KMS-11 (cell line): ENCODE measurements at regions not wholly inside any gene's neighbourhood (a gene's known extent, or its start where the extent isn't known, plus 50 kb on each side); places are given as distances from the start of the nearest gene placed in this dataset.

ENCODE experiments used
- H2AFZ ChIP-seq: fragments of 200-600 bp; sonication (generic); 2 replicates; pipeline ENCODE4 v1.6.1; 2016; ENCODE audit warnings: antibody characterized with exemption, mixed run types, low read depth
- H3K27ac ChIP-seq: fragments of 200-600 bp; sonication (generic); 2 replicates; pipeline ENCODE4 v1.6.1; 2016; ENCODE audit warnings: mild to moderate bottlenecking, mixed run types
- H3K27me3 ChIP-seq: fragments of 200-600 bp; sonication (generic); 2 replicates; pipeline ENCODE4 v1.6.1; 2017; ENCODE audit warnings: mild to moderate bottlenecking, low read depth, mixed run types, moderate library complexity; ENCODE audit not compliant: insufficient read depth
- H3K36me3 ChIP-seq: fragments of 200-600 bp; sonication (generic); 2 replicates; pipeline ENCODE4 v1.6.1; 2017; ENCODE audit warnings: mild to moderate bottlenecking, mixed run types; ENCODE audit not compliant: insufficient read depth
- H3K4me1 ChIP-seq: fragments of 200-600 bp; sonication (generic); 2 replicates; pipeline ENCODE4 v1.6.1; 2016; ENCODE audit warnings: mild to moderate bottlenecking, low read depth, mixed run types; ENCODE audit not compliant: poor library complexity, severe bottlenecking
- H3K4me2 ChIP-seq: fragments of 200-600 bp; sonication (generic); 2 replicates; pipeline ENCODE4 v1.7.0; 2016; ENCODE audit warnings: mild to moderate bottlenecking, mixed run types
- H3K4me3 ChIP-seq: fragments of 200-600 bp; sonication (generic); IDR thresholded peaks from 2 replicates; pipeline ENCODE4 v1.6.1; 2017; ENCODE audit warnings: low read depth, low read length, mixed read lengths; ENCODE audit not compliant: insufficient read depth
- H3K79me2 ChIP-seq: fragments of 200-600 bp; sonication (generic); 2 replicates; pipeline ENCODE4 v1.6.1; 2016; ENCODE audit warnings: low read depth, mixed run types; ENCODE audit not compliant: insufficient read depth
- H3K9ac ChIP-seq: fragments of 200-600 bp; sonication (generic); 2 replicates; pipeline ENCODE4 v1.6.1; 2016; ENCODE audit warnings: mild to moderate bottlenecking, mixed run types
- H4K20me1 ChIP-seq: fragments of 200-600 bp; sonication (generic); 2 replicates; pipeline ENCODE4 v1.6.1; 2016; ENCODE audit warnings: mild to moderate bottlenecking, mixed run types; ENCODE audit not compliant: insufficient read depth
- CTCF ChIP-seq: fragments of 200-600 bp; sonication (generic); conservative IDR thresholded peaks from 2 replicates; pipeline ENCODE4 v1.6.1; 2017; ENCODE audit warnings: low read depth, mild to moderate bottlenecking, antibody characterized with exemption, low read length, moderate library complexity, mixed read lengths

GRCh38 chr11:87970762-87971161 is 204.5 kb downstream of the RAB38 start:
- no peak for TF ChIP-seq CTCF
- H3K27me3 ChIP-seq: no peaks in the 10 kb centered on the region
- H3K79me2 ChIP-seq: no peaks in the 10 kb centered on the region
- no peaks in the 10 kb centered on the region for H3K4me1 ChIP-seq
- H3K4me3 ChIP-seq: no peak overlapping the region
- H3K27ac ChIP-seq: no peak overlapping the region
- H4K20me1 ChIP-seq: no peaks in the 10 kb centered on the region
- no peaks in the 10 kb centered on the region for H3K36me3 ChIP-seq
- no peak overlapping the region for H3K4me2 ChIP-seq
- H3K9ac ChIP-seq: no peak overlapping the region
- no peak overlapping the region for H2AFZ ChIP-seq

- Histone ChIP-seq H3K27ac (no peak overlapping the region), H3K36me3 (no peaks in the 10 kb centered on the region), H3K9ac (no peak overlapping the region), H3K27me3 (no peaks in the 10 kb centered on the region), H3K79me2 (no peaks in the 10 kb centered on the region), H3K4me2 (no peak overlapping the region), H2AFZ (no peak overlapping the region), H3K4me3 (no peak overlapping the region), H4K20me1 (no peaks in the 10 kb centered on the region), H3K4me1 (no peaks in the 10 kb centered on the region)
- TF ChIP-seq CTCF: no peak
Measured at GRCh38 chr11:87967459-87967858, 207.8 kb downstream of the RAB38 start.

- no peaks in the 10 kb centered on the region for H3K36me3 ChIP-seq
- H3K9ac ChIP-seq: no peak overlapping the region
- H3K4me2 ChIP-seq: no peak overlapping the region
- H3K4me3 ChIP-seq: no peak overlapping the region
- no peak overlapping the region for H3K27ac ChIP-seq
- H2AFZ ChIP-seq: no peak overlapping the region
- no peaks in the 10 kb centered on the region for H4K20me1 ChIP-seq
- H3K4me1 ChIP-seq: no peaks in the 10 kb centered on the region
- H3K79me2 ChIP-seq: no peaks in the 10 kb centered on the region
- TF ChIP-seq CTCF: no peak
- H3K27me3 ChIP-seq: no peaks in the 10 kb centered on the region
Measured at GRCh38 chr11:87966694-87967093, 208.5 kb downstream of the RAB38 start.

- no peak overlapping the region for H2AFZ ChIP-seq
- no peak overlapping the region for H3K9ac ChIP-seq
- no peaks in the 10 kb centered on the region for H3K79me2 ChIP-seq
- H3K36me3 ChIP-seq: no peaks in the 10 kb centered on the region
- no peaks in the 10 kb centered on the region for H3K27me3 ChIP-seq
- no peaks in the 10 kb centered on the region for H3K4me1 ChIP-seq
- no peak overlapping the region for H3K4me2 ChIP-seq
- H3K27ac ChIP-seq: no peak overlapping the region
- TF ChIP-seq CTCF: no peak
- H4K20me1 ChIP-seq: no peaks in the 10 kb centered on the region
- H3K4me3 ChIP-seq: no peak overlapping the region
Measured at GRCh38 chr11:87966216-87966615, 209.0 kb downstream of the RAB38 start.

- no peaks in the 10 kb centered on the region for H3K4me1 ChIP-seq
- H3K36me3 ChIP-seq: no peaks in the 10 kb centered on the region
- H4K20me1 ChIP-seq: no peaks in the 10 kb centered on the region
- no peak overlapping the region for H3K4me3 ChIP-seq
- no peak overlapping the region for H3K4me2 ChIP-seq
- no peak overlapping the region for H2AFZ ChIP-seq
- TF ChIP-seq CTCF: no peak
- no peak overlapping the region for H3K9ac ChIP-seq
- H3K27me3 ChIP-seq: no peaks in the 10 kb centered on the region
- no peaks in the 10 kb centered on the region for H3K79me2 ChIP-seq
- H3K27ac ChIP-seq: no peak overlapping the region
Measured at GRCh38 chr11:87961606-87962005, 213.6 kb downstream of the RAB38 start.
